ENCODE measurements at regions not wholly inside any gene's neighbourhood (a gene's known extent, or its start where the extent isn't known, plus 50 kb on each side); places are given as distances from the start of the nearest gene placed in this dataset.

DNA sequence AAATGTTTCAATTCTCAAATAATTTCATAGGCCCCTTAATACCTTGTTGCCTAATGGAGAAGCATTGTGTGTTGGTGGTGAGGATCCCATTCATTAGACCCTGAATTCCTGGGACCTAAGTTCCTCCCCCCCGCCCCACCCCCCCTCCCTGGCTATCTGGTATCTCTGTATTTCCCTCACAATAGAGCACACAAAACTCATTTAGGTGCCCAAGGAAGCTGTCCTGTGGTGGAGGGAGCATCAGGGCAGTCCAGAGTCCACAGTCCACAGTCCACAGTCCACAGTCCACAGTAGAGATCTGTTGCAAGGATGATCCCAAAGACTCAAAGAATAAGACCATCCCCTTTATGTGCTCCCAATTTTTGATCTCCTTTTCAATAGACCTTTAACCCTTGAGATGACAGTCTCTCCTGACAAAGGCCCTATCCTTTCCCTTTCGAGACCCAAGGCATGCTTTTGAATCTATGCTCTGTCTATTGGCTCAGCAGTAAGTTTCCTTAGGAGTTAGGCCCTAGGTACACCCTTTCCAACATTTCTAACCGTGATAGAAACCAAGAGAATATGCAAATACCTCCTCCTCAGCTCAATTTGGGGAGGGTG, 123.9 kb downstream of the ZBTB18 start:
- Histone ChIP-seq H3K36me3 (no peaks in the 10 kb centered on the region), H3K9me3 (no peaks in the 10 kb centered on the region), H3K27me3 (no peaks in the 10 kb centered on the region), H3K4me3 (no peak overlapping the region), H3K4me1 (peaks cover 0 to 36% (median 32%) of the 10 kb centered on the region in 4 donors), H3K27ac (replicated peaks in 1 of 4) (no peak overlapping the region)
- WGBS, result 86% methylated on average over 3 of the region's 3 CpGs
- TF ChIP-seq POLR2AphosphoS5 (IDR thresholded peaks at IDR 0.05) (no peak), POLR2A (IDR thresholded peaks at IDR 0.05; ENCODE audit: low read depth) (no peak), EP300 (IDR thresholded peaks at IDR 0.05) (no peak)
- TF ChIP-seq, protein P1, sequence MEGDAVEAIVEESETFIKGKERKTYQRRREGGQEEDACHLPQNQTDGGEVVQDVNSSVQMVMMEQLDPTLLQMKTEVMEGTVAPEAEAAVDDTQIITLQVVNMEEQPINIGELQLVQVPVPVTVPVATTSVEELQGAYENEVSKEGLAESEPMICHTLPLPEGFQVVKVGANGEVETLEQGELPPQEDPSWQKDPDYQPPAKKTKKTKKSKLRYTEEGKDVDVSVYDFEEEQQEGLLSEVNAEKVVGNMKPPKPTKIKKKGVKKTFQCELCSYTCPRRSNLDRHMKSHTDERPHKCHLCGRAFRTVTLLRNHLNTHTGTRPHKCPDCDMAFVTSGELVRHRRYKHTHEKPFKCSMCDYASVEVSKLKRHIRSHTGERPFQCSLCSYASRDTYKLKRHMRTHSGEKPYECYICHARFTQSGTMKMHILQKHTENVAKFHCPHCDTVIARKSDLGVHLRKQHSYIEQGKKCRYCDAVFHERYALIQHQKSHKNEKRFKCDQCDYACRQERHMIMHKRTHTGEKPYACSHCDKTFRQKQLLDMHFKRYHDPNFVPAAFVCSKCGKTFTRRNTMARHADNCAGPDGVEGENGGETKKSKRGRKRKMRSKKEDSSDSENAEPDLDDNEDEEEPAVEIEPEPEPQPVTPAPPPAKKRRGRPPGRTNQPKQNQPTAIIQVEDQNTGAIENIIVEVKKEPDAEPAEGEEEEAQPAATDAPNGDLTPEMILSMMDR (IDR thresholded peaks at IDR 0.05), result no peak
- no peak for DNase-seq (ENCODE audit: extremely low spot score)
- intact Hi-C loops (cut with DNase I), result no loop called here

DNA sequence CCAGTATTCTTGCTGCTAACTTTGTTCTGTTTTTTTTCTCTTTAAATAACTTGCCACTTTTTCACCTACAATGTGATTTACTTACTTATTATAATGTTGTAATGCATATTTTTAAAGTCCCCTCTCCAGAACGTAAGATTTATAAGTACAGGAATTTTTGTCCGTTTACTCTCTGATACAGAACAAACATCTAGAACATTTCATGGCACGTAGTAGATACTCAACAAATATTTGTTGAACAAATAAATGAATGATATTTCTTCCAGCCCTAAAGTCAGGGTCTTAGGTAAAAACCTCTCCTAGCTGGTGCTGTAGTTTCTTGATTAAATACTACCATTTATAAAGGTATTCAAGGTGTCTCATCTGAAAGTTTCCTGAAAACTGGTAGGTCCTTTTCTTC, 125.1 kb downstream of the ZBTB18 start:
- no peak for DNase-seq (ENCODE audit: extremely low spot score)
- no peaks in the 10 kb centered on the region for H3K36me3 ChIP-seq
- WGBS, result 93% methylated on average over 3 of the region's 3 CpGs
- TF ChIP-seq, protein P1 (IDR thresholded peaks at IDR 0.05), result no peak
- TF ChIP-seq POLR2AphosphoS5 (IDR thresholded peaks at IDR 0.05) (no peak), POLR2A (IDR thresholded peaks at IDR 0.05; ENCODE audit: low read depth) (no peak), EP300 (IDR thresholded peaks at IDR 0.05) (no peak)
- intact Hi-C loops (cut with DNase I), result no loop called here
- peaks cover 0 to 35% (median 32%) of the 10 kb centered on the region in 4 donors for H3K4me1 ChIP-seq
- H3K9me3 ChIP-seq, result no peaks in the 10 kb centered on the region
- H3K27ac ChIP-seq (replicated peaks in 1 of 4), result no peak overlapping the region
- no peak overlapping the region for H3K4me3 ChIP-seq
- H3K27me3 ChIP-seq, result no peaks in the 10 kb centered on the region

DNA sequence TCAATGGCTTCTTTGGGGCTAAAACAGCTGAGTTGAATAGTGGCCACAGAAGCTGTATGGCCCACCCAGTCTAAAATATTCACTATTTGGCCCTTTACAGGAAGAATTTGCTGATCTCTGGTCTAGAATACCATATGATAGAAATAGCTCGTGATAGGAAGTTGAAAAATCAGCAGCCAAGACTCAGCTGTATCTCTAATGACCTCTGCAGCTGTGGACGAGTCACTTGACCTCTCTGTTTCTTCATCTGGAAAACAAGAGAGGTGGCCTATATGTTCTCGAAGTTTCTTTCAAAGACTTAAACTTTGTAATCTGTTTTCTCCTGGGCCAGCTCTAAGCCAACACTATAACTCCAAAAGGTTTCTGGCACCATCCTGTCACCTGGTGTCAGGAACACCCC, 129.2 kb downstream of the ZBTB18 start:
- no peaks in the 10 kb centered on the region for H3K27me3 ChIP-seq
- TF ChIP-seq EP300 (IDR thresholded peaks at IDR 0.05), result no peak
- no peak for TF ChIP-seq POLR2A (IDR thresholded peaks at IDR 0.05; ENCODE audit: low read depth)
- H3K4me3 ChIP-seq, result no peak overlapping the region
- H3K4me1 ChIP-seq, result no peaks in the 10 kb centered on the region
- WGBS, result 83% methylated on average over 3 of the region's 3 CpGs
- no peak for DNase-seq (ENCODE audit: extremely low spot score)
- H3K27ac ChIP-seq (replicated peaks in 1 of 4), result no peak overlapping the region
- intact Hi-C loops (cut with DNase I), result no loop called here
- no peaks in the 10 kb centered on the region for H3K36me3 ChIP-seq
- no peaks in the 10 kb centered on the region for H3K9me3 ChIP-seq

DNA sequence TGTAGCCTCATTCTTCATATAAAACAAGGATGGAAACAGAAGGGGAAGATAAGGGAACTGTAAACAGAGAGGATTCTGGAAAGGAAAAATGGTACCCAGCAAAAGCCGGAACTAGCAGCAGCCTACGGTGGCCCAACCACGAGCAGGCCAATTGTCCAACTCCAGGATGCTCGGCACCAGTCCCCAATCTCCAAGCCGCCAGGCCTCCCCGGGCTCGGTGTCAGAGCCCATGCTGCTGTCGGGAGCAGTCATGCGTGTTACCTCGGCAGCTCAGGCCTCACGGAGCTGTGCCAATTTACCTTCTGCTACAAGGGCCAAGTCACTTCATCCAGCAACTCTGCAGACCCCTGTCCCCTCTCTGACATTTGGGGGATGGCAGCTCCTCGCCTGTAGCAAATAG, 130.8 kb downstream of the ZBTB18 start:
- intact Hi-C loops (cut with DNase I), result no loop called here
- 94% methylated on average over 11 of the region's 12 CpGs for WGBS
- H3K27me3 ChIP-seq, result no peaks in the 10 kb centered on the region
- H3K27ac ChIP-seq (replicated peaks in 1 of 4), result no peak overlapping the region
- DNase-seq (ENCODE audit: extremely low spot score), result no peak
- TF ChIP-seq POLR2AphosphoS5 (IDR thresholded peaks at IDR 0.05) (no peak), EP300 (IDR thresholded peaks at IDR 0.05) (no peak), POLR2A (IDR thresholded peaks at IDR 0.05; ENCODE audit: low read depth) (no peak)
- H3K4me1 ChIP-seq, result no peaks in the 10 kb centered on the region
- H3K9me3 ChIP-seq, result no peaks in the 10 kb centered on the region
- H3K4me3 ChIP-seq, result no peak overlapping the region
- H3K36me3 ChIP-seq, result no peaks in the 10 kb centered on the region

DNA sequence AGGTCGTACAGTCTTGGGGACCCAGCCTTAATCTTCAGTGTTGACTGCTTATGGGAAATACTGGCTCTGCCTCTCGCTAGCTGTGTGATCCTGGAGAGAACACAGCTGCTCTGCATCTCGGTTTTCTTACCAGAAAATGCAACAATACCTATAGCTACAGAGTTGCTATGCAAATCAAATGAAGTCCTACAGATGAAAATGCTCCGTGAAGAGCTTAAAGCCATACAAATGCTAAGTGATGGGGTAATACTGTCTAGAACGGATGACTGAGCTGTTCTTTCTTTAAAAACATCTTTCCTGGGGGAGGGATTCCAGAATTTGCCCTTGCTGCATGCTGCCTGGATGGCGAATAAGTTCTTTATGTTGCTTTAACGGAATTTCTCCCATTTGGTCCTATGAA, 132.0 kb downstream of the ZBTB18 start:
- WGBS, result 86% methylated on average over 7 of the region's 7 CpGs
- H3K9me3 ChIP-seq, result no peaks in the 10 kb centered on the region
- TF ChIP-seq POLR2A (IDR thresholded peaks at IDR 0.05; ENCODE audit: low read depth), result no peak
- H3K27me3 ChIP-seq, result no peaks in the 10 kb centered on the region
- H3K36me3 ChIP-seq, result no peaks in the 10 kb centered on the region
- H3K4me1 ChIP-seq, result no peaks in the 10 kb centered on the region
- no peak overlapping the region for H3K4me3 ChIP-seq
- no peak for DNase-seq (ENCODE audit: extremely low spot score)
- intact Hi-C loops (cut with DNase I), result no loop called here
- no peak overlapping the region for H3K27ac ChIP-seq (replicated peaks in 1 of 4)

DNA sequence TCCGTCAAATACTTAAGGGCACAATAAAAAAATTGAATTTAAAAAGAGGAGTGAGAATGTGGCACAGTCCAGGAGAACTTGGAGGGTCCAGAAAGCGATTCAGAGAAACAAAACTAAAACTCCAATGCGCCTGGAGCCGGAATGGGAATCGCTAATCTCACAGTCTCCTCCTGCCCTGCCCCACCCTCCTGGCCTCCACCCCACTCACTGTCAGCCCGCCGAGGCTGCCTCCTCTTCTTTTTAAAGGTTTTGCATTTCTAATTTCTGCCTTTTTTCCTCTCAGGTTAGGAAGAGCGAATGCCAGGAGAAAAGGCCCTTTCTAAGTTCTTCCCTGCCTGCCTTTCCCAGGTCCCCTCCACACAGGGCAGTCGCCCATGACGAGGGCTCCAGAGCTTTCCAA, 135.3 kb downstream of the ZBTB18 start:
- H3K27me3 ChIP-seq, result no peaks in the 10 kb centered on the region

More for the DNA sequence above, 135.3 kb downstream of the ZBTB18 start:
- no peak overlapping the region for H3K4me3 ChIP-seq
- no peaks in the 10 kb centered on the region for H3K36me3 ChIP-seq
- no peaks in the 10 kb centered on the region for H3K4me1 ChIP-seq
- DNase-seq (ENCODE audit: extremely low spot score), result no peak
- intact Hi-C loops (cut with DNase I), result no loop called here
- TF ChIP-seq POLR2A (IDR thresholded peaks at IDR 0.05; ENCODE audit: low read depth) (no peak), POLR2AphosphoS5 (IDR thresholded peaks at IDR 0.05) (no peak), EP300 (IDR thresholded peaks at IDR 0.05) (no peak)
- TF ChIP-seq, protein P1 (IDR thresholded peaks at IDR 0.05), result no peak
- H3K27ac ChIP-seq (replicated peaks in 1 of 4), result no peak overlapping the region
- WGBS, result 92% methylated on average over 10 of the region's 10 CpGs
- H3K9me3 ChIP-seq, result peaks cover 0 to 7% (median 2%) of the 10 kb centered on the region in 4 donors

Measured in esophagus muscularis mucosa (tissue), 4 donors.